Colon (tissue), 2 donors: ENCODE measurements at regions not wholly inside any gene's neighbourhood (a gene's known extent, or its start where the extent isn't known, plus 50 kb on each side); places are given as distances from the start of the nearest gene placed in this dataset.
"Not testable (repeated sequence)": the region's sequence is repeated elsewhere in the genome, so short reads cannot be mapped to it uniquely, and the experiment has no call there.

ENCODE experiments used
- FAIRE-seq: peaks from 2 replicates; lab custom pipeline; 2012; peaks lifted over from hg19 to GRCh38; lab: Jason Lieb, UNC
- donor health status: control.
- donor health status: control.

- FAIRE-seq: no peak
Measured at GRCh38 chrX:4674028-4674782, 960.8 kb upstream of the PRKX start.

- no peak for FAIRE-seq
Measured at GRCh38 chrX:4671344-4671743, 957.9 kb upstream of the PRKX start.

GRCh38 chrX:4670606-4671005 lies 957.2 kb upstream of the PRKX start:
- FAIRE-seq: no peak

- FAIRE-seq: peak; percentile 76
Measured at GRCh38 chrX:4668802-4669536, 955.5 kb upstream of the PRKX start.

GRCh38 chrX:4663085-4663484 lies 949.6 kb upstream of the PRKX start:
- FAIRE-seq: no peak

GRCh38 chrX:4661771-4662170 lies 948.3 kb upstream of the PRKX start:
- FAIRE-seq: no peak

GRCh38 chrX:4656419-4656818 lies 943.0 kb upstream of the PRKX start:
- no peak for FAIRE-seq

- no peak for FAIRE-seq
Measured at GRCh38 chrX:4655743-4656142, 942.3 kb upstream of the PRKX start.

- FAIRE-seq: no peak
Measured at GRCh38 chrX:4642114-4642513, 928.7 kb upstream of the PRKX start.

GRCh38 chrX:4638036-4638435 lies 924.6 kb upstream of the PRKX start:
- FAIRE-seq: no peak

GRCh38 chrX:4627414-4627813 lies 914.0 kb upstream of the PRKX start:
- FAIRE-seq: no peak

- no peak for FAIRE-seq
Measured at GRCh38 chrX:4622486-4623167, 909.2 kb upstream of the PRKX start.

- not testable (repeated sequence) for FAIRE-seq
Measured at GRCh38 chrX:4613651-4614050, 900.2 kb upstream of the PRKX start.

GRCh38 chrX:4588893-4589292 lies 875.4 kb upstream of the PRKX start:
- FAIRE-seq: no peak

- no peak for FAIRE-seq
Measured at GRCh38 chrX:4588466-4588865, 875.0 kb upstream of the PRKX start.

GRCh38 chrX:4588056-4588455 lies 874.6 kb upstream of the PRKX start:
- FAIRE-seq: no peak

- FAIRE-seq: no peak
Measured at GRCh38 chrX:4579999-4580398, 866.5 kb upstream of the PRKX start.

GRCh38 chrX:4579480-4579879 lies 866.0 kb upstream of the PRKX start:
- no peak for FAIRE-seq

- FAIRE-seq: no peak
Measured at GRCh38 chrX:4572691-4573090, 859.2 kb upstream of the PRKX start.

- no peak for FAIRE-seq
Measured at GRCh38 chrX:4570151-4570550, 856.7 kb upstream of the PRKX start.

GRCh38 chrX:4560192-4560591 lies 846.7 kb upstream of the PRKX start:
- no peak for FAIRE-seq

- peak; percentile 53 for FAIRE-seq
Measured at GRCh38 chrX:4550018-4550417, 836.6 kb upstream of the PRKX start.

- no peak for FAIRE-seq
Measured at GRCh38 chrX:4547213-4547836, 833.9 kb upstream of the PRKX start.
